Kidney (tissue), 13 donors: ENCODE measurements at regions not wholly inside any gene's neighbourhood (a gene's known extent, or its start where the extent isn't known, plus 50 kb on each side); places are given as distances from the start of the nearest gene placed in this dataset.

ENCODE experiments used
- DNase-seq, 5 donors: peaks; one replicate each; pipeline ENCODE4 v3.0.0-alpha.2; 2013 to 2020
- FAIRE-seq: peaks from 2 replicates; lab custom pipeline; 2012; peaks lifted over from hg19 to GRCh38; lab: Jason Lieb, UNC
- H3K27ac ChIP-seq, 2 donors: one replicate each; pipeline ENCODE4 v1.7.0; 2013; ENCODE audit warnings: low read depth in 2 of 2, low read length in 2 of 2, inconsistent platforms in 1 of 2
- H3K27me3 ChIP-seq: one replicate; pipeline ENCODE4 v1.7.1; 2013; ENCODE audit warnings: low read length, inconsistent platforms; ENCODE audit not compliant: control insufficient read depth, insufficient read depth
- H3K36me3 ChIP-seq, 3 donors: one replicate each; pipeline versions ENCODE4 v1.7.0 to v1.7.1; 2013; ENCODE audit warnings: low read length in 3 of 3, control low read depth in 1 of 3, inconsistent platforms in 1 of 3; ENCODE audit not compliant: insufficient read depth in 3 of 3, control insufficient read depth in 2 of 3
- H3K4me1 ChIP-seq, 3 donors: one replicate each; pipeline versions ENCODE4 v1.7.0 to v1.7.1; 2013; ENCODE audit warnings: low read length in 3 of 3, inconsistent platforms in 1 of 3, low read depth in 1 of 3; ENCODE audit not compliant: control insufficient read depth in 2 of 3, insufficient read depth in 2 of 3
- H3K4me3 ChIP-seq, 3 donors: one replicate each; pipeline versions ENCODE4 v1.7.0 to v1.8.1; 2013; ENCODE audit warnings: low read length in 3 of 3, control low read depth in 1 of 3, inconsistent platforms in 1 of 3
- H3K9ac ChIP-seq, 3 donors: one replicate each; pipeline versions ENCODE4 v1.7.0 to v1.7.1; 2013; ENCODE audit warnings: low read length in 3 of 3, control low read depth in 1 of 3, inconsistent platforms in 1 of 3
- H3K9me3 ChIP-seq, 3 donors: one replicate each; pipeline versions ENCODE4 v1.7.0 to v1.7.1; 2013; ENCODE audit warnings: low read length in 3 of 3, control low read depth in 1 of 3, inconsistent platforms in 1 of 3; ENCODE audit not compliant: control insufficient read depth in 2 of 3, insufficient read depth in 1 of 3
- CTCF ChIP-seq: IDR thresholded peaks from 3 replicates; pipeline ENCODE4 v1.5.1; 2012; ENCODE audit warnings: mild to moderate bottlenecking, moderate library complexity, borderline replicate concordance; ENCODE audit not compliant: insufficient read depth; ENCODE audit errors: extremely low read depth
- intact Hi-C: fragments of 100-400 bp; cut with DNase I; formaldehyde crosslinking; loops from one replicate; pipeline ENCODE4 v1.11.1; 2022
- donor health status: control.
- donor health status: control.
- donor health status: control.
- donor health status: control.
- donor health status: control.
- donor health status: DM: yes; HTN: yes; CAD: no.
- donor health status: Normal renal cell carcinoma (clear cell type).

- Histone ChIP-seq H3K4me3 (no peak overlapping the region), H3K9ac (no peak overlapping the region), H3K27ac (no peak overlapping the region), H3K4me1 (no peaks in the 10 kb centered on the region), H3K27me3 (no peaks in the 10 kb centered on the region), H3K36me3 (no peaks in the 10 kb centered on the region), H3K9me3 (peaks cover 0 to 12% (median 0%) of the 10 kb centered on the region in 3 donors)
- intact Hi-C loops: no loop called here
- FAIRE-seq: no peak
- no peak for TF ChIP-seq CTCF
- DNase-seq: no peak
These were observed 82.5 kb upstream of the CLVS2 start for GRCh38 chr6:122913558-122913957.

- FAIRE-seq: no peak
- no peak overlapping the region for H3K4me3 ChIP-seq
- no peak overlapping the region for H3K9ac ChIP-seq
- H3K4me1 ChIP-seq: no peaks in the 10 kb centered on the region
- H3K9me3 ChIP-seq: peaks cover 0 to 12% (median 0%) of the 10 kb centered on the region in 3 donors
- no peak for DNase-seq
- no peaks in the 10 kb centered on the region for H3K27me3 ChIP-seq
- no peaks in the 10 kb centered on the region for H3K36me3 ChIP-seq
- intact Hi-C loops: no loop called here
- no peak overlapping the region for H3K27ac ChIP-seq
- TF ChIP-seq CTCF: no peak
These were observed 77.3 kb upstream of the CLVS2 start for GRCh38 chr6:122918714-122919113.

- no peak for FAIRE-seq
- H3K36me3 ChIP-seq: no peaks in the 10 kb centered on the region
These were observed 65.5 kb upstream of the CLVS2 start for GRCh38 chr6:122930252-122931180.

More at GRCh38 chr6:122930252-122931180, 65.5 kb upstream of the CLVS2 start:
- Histone ChIP-seq H3K27ac (no peak overlapping the region), H3K4me3 (no peak overlapping the region), H3K9ac (no peak overlapping the region), H3K27me3 (no peaks in the 10 kb centered on the region), H3K9me3 (no peaks in the 10 kb centered on the region), H3K4me1 (no peaks in the 10 kb centered on the region)
- intact Hi-C loops: no loop called here
- TF ChIP-seq CTCF: no peak
- DNase-seq: no peak
